Nephron progenitor cell (in vitro differentiated cells): ENCODE measurements at regions not wholly inside any gene's neighbourhood (a gene's known extent, or its start where the extent isn't known, plus 50 kb on each side); places are given as distances from the start of the nearest gene placed in this dataset.

Experiments used
- DNase-seq: peaks from one replicate; pipeline ENCODE4 v3.0.0; 2021
- H3K27ac Mint-ChIP-seq: 2 replicates; pipeline ENCODE4 v1.8.0; 2021; ENCODE audit warnings: mild to moderate bottlenecking, moderate library complexity, mixed read lengths
- H3K27me3 Mint-ChIP-seq: 2 replicates; pipeline ENCODE4 v1.8.0; 2021; ENCODE audit warnings: mild to moderate bottlenecking, low read depth, mixed read lengths; ENCODE audit not compliant: poor library complexity
- H3K36me3 Mint-ChIP-seq: 2 replicates; pipeline ENCODE4 v1.8.0; 2021; ENCODE audit warnings: low read depth, mixed read lengths
- H3K4me1 Mint-ChIP-seq: 2 replicates; pipeline ENCODE4 v1.8.0; 2021; ENCODE audit warnings: mixed read lengths
- H3K4me3 Mint-ChIP-seq: 2 replicates; pipeline ENCODE4 v1.8.0; 2021; ENCODE audit warnings: mild to moderate bottlenecking, moderate library complexity, mixed read lengths
- H3K9me3 Mint-ChIP-seq: 2 replicates; pipeline ENCODE4 v1.8.0; 2021; ENCODE audit warnings: mild to moderate bottlenecking, moderate library complexity, mixed read lengths
- TF ChIP-seq, protein P1 (sequence below): fragments of 200-600 bp; sonication (generic); IDR thresholded peaks from 2 replicates; pipeline ENCODE4 v1.5.0; 2021; ENCODE audit warnings: antibody characterized with exemption

DNA sequence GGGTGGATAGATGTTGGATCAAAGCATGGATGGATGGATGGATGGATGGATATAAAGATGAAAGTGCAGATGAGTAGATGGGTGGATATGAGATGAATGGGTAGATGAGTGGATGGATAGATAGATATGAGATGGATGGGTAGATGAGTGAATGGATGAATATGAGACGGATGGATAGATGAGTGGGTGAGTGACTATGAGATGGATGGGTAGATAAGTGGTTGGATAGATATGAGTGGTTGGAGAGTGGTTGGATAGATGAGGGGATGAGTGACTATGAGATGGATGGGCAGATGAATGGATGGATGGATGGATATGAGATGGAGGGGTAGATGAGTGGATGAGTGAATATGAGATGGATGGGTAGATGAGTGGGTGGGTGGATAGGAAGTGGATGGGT, 204.6 kb upstream of the TLE3 start:
- Mint-ChIP-seq H3K27me3 (peaks cover 5% of the 10 kb centered on the region), H3K36me3 (no peaks in the 10 kb centered on the region), H3K4me1 (no peaks in the 10 kb centered on the region), H3K4me3 (no peak overlapping the region), H3K9me3 (no peaks in the 10 kb centered on the region), H3K27ac (no peak overlapping the region)
- DNase-seq, result no peak
- TF ChIP-seq, protein P1, sequence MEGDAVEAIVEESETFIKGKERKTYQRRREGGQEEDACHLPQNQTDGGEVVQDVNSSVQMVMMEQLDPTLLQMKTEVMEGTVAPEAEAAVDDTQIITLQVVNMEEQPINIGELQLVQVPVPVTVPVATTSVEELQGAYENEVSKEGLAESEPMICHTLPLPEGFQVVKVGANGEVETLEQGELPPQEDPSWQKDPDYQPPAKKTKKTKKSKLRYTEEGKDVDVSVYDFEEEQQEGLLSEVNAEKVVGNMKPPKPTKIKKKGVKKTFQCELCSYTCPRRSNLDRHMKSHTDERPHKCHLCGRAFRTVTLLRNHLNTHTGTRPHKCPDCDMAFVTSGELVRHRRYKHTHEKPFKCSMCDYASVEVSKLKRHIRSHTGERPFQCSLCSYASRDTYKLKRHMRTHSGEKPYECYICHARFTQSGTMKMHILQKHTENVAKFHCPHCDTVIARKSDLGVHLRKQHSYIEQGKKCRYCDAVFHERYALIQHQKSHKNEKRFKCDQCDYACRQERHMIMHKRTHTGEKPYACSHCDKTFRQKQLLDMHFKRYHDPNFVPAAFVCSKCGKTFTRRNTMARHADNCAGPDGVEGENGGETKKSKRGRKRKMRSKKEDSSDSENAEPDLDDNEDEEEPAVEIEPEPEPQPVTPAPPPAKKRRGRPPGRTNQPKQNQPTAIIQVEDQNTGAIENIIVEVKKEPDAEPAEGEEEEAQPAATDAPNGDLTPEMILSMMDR, result no peak

DNA sequence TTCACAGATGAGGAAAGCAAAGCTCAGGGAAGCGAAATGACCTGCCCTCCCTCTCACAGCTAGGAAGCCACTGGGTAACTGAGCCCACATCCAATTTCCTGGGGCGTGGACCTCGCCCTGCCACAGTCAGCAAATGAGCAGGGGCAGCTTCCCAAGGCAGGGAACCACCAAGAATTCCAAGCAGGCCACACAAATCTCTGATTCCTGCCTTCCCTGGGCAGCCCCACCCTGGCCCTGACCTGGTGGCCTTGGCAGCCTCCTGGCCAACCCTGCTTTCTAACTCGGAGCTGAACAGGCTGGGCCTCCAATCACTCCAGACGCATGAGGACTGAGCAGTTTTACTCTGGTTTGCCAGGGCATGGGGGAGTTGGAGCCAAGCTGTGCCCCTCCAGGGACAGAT, 203.7 kb upstream of the TLE3 start:
- H3K27ac Mint-ChIP-seq, result no peak overlapping the region
- DNase-seq, result no peak
- H3K4me3 Mint-ChIP-seq, result no peak overlapping the region
- TF ChIP-seq, protein P1, result no peak
- no peaks in the 10 kb centered on the region for H3K36me3 Mint-ChIP-seq
- H3K9me3 Mint-ChIP-seq, result no peaks in the 10 kb centered on the region
- H3K27me3 Mint-ChIP-seq, result peaks cover 9% of the 10 kb centered on the region
- no peaks in the 10 kb centered on the region for H3K4me1 Mint-ChIP-seq

DNA sequence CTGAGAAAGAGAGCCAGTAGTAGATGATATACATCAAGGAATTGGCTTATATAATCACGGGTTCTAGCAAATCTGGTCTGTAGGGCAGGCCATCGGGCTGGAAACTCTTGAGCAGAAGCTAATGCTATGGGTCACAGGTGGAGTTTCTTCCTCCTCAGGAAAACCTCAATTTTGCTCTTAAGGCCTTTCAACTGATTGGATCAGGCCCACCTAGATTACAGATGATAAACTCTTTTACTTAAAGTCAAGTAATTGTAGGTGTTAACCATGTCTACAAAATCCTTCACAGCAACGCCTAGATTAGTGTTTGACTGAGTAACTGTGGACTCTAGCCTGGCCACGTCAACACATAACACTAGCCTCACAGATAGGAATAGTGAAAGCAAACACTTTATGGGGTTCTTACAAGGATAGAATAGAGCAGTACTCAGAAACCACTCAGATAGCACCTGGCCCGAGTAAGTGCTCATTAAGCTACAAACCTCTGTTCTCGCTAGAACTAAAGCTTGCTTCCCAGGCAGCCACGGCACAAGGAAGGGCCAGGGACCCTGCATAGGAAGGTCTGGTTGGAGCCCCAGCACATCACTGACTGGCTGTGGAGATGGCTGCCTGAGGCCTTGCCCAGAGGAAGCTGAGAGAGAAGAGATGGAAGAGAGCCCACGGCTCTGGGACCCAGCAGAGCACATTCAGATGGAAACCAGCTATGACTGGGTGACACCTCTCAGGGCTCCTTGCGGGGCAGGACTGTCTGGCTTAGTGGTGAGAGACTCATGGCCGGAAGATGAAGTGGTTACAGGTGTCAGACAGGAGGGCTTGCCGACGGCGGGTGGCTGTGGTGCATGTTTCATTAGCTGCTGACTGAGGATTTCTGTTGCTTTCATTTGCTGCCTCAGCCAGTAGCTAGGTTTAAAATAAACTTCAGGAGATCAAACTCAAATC, 202.5 kb upstream of the TLE3 start:
- Mint-ChIP-seq H3K4me3 (no peak overlapping the region), H3K4me1 (no peaks in the 10 kb centered on the region), H3K9me3 (no peaks in the 10 kb centered on the region), H3K27ac (no peak overlapping the region), H3K36me3 (no peaks in the 10 kb centered on the region), H3K27me3 (peaks cover 13% of the 10 kb centered on the region)
- TF ChIP-seq, protein P1, result no peak
- no peak for DNase-seq

DNA sequence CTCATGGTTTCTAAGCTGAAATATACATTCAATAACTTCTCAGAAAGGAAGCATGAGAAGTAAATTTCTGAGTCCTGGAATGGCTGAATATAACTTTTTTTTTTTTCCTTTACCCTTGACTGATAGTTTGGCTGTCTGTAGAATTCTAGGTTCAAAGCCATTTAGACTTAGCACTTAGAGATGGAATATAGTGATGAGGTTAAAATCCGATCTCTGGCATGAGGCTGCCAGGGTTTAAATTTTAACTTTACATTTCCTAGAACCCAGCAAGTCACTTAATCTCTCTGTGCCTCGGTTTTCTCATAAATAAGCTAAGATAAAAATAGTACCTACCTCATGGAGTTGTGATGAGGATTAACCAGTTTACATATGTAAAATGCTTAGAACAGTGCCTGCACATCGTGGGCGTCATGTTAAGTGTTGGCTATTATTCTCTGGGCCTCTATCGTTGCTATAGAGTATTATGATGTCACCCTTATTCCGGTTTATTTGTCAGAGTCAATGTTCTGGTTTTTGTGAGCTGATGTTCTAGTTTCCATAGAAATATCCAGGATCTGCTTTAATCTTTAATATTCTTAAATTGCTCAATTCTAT, 199.8 kb upstream of the TLE3 start:
- Mint-ChIP-seq H3K4me3 (no peak overlapping the region), H3K27me3 (peaks cover 16% of the 10 kb centered on the region)
- TF ChIP-seq, protein P1, result no peak

DNA sequence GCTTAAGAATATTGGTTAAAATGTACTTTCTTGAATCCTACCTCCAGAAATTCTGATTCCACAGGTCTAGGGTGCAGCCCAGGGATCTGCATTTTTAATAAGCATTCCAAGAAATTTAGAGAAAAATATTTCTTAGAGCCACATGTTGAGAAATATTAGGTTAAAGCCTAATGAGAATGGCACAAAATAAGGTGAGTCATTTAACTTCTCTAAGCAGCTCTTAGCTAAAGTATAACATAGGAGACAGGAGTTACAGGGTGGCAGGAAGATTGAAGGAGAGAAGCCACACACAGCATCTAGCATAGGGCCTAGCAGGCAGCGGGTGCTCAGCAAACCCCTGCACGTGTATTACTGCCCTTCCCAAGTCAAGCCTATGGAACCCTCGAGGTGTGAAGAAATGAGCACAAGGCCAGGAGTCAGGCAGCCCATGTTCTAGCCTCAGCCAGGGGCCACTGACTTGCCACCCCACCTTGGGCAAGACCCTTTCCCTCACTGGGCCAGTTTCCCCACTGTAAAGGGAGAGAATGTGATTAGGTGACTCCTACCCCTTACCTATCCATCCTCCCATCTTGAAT, 197.1 kb upstream of the TLE3 start:
- Mint-ChIP-seq H3K4me3 (no peak overlapping the region), H3K9me3 (no peaks in the 10 kb centered on the region), H3K4me1 (peaks cover 8% of the 10 kb centered on the region), H3K27ac (no peak overlapping the region), H3K36me3 (no peaks in the 10 kb centered on the region), H3K27me3 (peaks cover 28% of the 10 kb centered on the region)
- TF ChIP-seq, protein P1, result no peak
- DNase-seq, result no peak

More for the DNA sequence above, 199.8 kb upstream of the TLE3 start:
- Mint-ChIP-seq H3K4me1 (no peaks in the 10 kb centered on the region), H3K36me3 (no peaks in the 10 kb centered on the region), H3K9me3 (no peaks in the 10 kb centered on the region), H3K27ac (no peak overlapping the region)
- DNase-seq, result no peak
